K562 (cell line): ENCODE measurements at regions not wholly inside any gene's neighbourhood (a gene's known extent, or its start where the extent isn't known, plus 50 kb on each side); places are given as distances from the start of the nearest gene placed in this dataset.

Experiments used
- ATAC-seq: fragments of 200-7000 bp; cut with Tn5 transposase; 3 replicates; pipeline ENCODE4 v1.9.1; 2020; ENCODE audit warnings: moderate library complexity
- BruUV-seq: library from RNA; stranded (reverse); fragments of 400-500 nt; replicated peaks from 2 replicates; lab custom pipeline; 2021; lab: Mats Ljungman, UMichigan
- CTCF ChIA-PET: fragments of 300-600 bp; formaldehyde crosslinking; extraction: SDS; loops from one replicate; lab custom pipeline; 2021; ENCODE audit warnings: low intra/inter-chr PET ratio; lab: Yijun Ruan, JAX
- POLR2A ChIA-PET: fragments of 300-600, 350-650 bp; sonication (Branson Sonifier 250); formaldehyde crosslinking; extraction: SDS; loops from one replicate; lab custom pipeline; 2021; ENCODE audit warnings: antibody characterized with exemption, inconsistent platforms; lab: Yijun Ruan, JAX
- DNase-seq, 4 experiments: peaks; one replicate each; pipeline versions ENCODE4 v3.0.0 to v3.0.0-alpha.2; 2011 to 2018; ENCODE audit warnings: low spot score in 3 of 4, mixed read lengths in 3 of 4; ENCODE audit errors: extremely low read depth in 1 of 4
- FAIRE-seq: peaks from 2 replicates; lab custom pipeline; 2011; peaks lifted over from hg19 to GRCh38; lab: Jason Lieb, UNC
- H2AFZ ChIP-seq: 2 replicates; pipeline ENCODE4 v1.6.0; 2011; ENCODE audit warnings: low read depth, low read length, control low read depth, inconsistent platforms
- H3K27ac ChIP-seq: fragments of 200-600 bp; 3 replicates; pipeline ENCODE4 v1.8.0; 2011; ENCODE audit warnings: low read depth, mild to moderate bottlenecking, control low read depth, inconsistent platforms, low read length, moderate library complexity, mixed read lengths; ENCODE audit errors: extremely low read depth
- H3K27me3 ChIP-seq, 2 experiments: fragments of 300-600 bp in 1 of 2; 2 replicates in 1 of 2; 3 replicates in 1 of 2; pipeline versions ENCODE4 v1.6.0 to v1.8.0; 2011; ENCODE audit warnings: inconsistent platforms in 2 of 2, low read length in 2 of 2, mild to moderate bottlenecking in 1 of 2, mixed read lengths in 1 of 2, moderate library complexity in 1 of 2; ENCODE audit not compliant: control insufficient read depth in 2 of 2, insufficient read depth in 2 of 2
- H3K36me3 ChIP-seq: fragments of 300-600 bp; 3 replicates; pipeline ENCODE4 v1.8.0; 2011; ENCODE audit warnings: mild to moderate bottlenecking, low read length, inconsistent platforms; ENCODE audit not compliant: control insufficient read depth, insufficient read depth
- H3K4me1 ChIP-seq, 2 experiments: fragments of 200-600 bp in 1 of 2; replicated peaks in 1 of 2; 2 replicates in 1 of 2; 3 replicates in 1 of 2; pipeline versions ENCODE4 v1.5.1 to v1.8.0; 2011; ENCODE audit warnings: inconsistent platforms in 2 of 2, low read length in 2 of 2, mild to moderate bottlenecking in 1 of 2, mixed read lengths in 1 of 2, moderate library complexity in 1 of 2; ENCODE audit not compliant: control insufficient read depth in 2 of 2, insufficient read depth in 2 of 2
- H3K4me2 ChIP-seq: 2 replicates; pipeline ENCODE4 v1.6.1; 2011; ENCODE audit warnings: low read length, control low read depth, inconsistent platforms, mixed read lengths; ENCODE audit not compliant: insufficient read depth
- H3K4me3 ChIP-seq: fragments of 200-600 bp; sonication (generic), shearing (Covaris generic); 2 replicates; pipeline ENCODE4 v1.5.1; 2016; ENCODE audit warnings: control low read depth, inconsistent platforms
- H3K79me2 ChIP-seq: fragments of 200-600 bp; 3 replicates; pipeline ENCODE4 v1.8.0; 2011; ENCODE audit warnings: low read length, inconsistent platforms; ENCODE audit not compliant: control insufficient read depth, insufficient read depth
- H3K9ac ChIP-seq, 2 experiments: 2 replicates each; pipeline versions ENCODE4 v1.6.0 to v1.6.1; 2011; ENCODE audit warnings: low read depth in 2 of 2, low read length in 2 of 2, control low read depth in 1 of 2, inconsistent platforms in 1 of 2, mild to moderate bottlenecking in 1 of 2, mixed read lengths in 1 of 2; ENCODE audit not compliant: insufficient read depth in 1 of 2
- H3K9me1 ChIP-seq: one replicate; pipeline ENCODE4 v1.6.0; 2011; ENCODE audit warnings: inconsistent platforms, mild to moderate bottlenecking, low read length, moderate library complexity; ENCODE audit not compliant: control insufficient read depth, insufficient read depth
- H3K9me3 ChIP-seq: replicated peaks from 2 replicates; pipeline ENCODE4 v1.5.1; 2011; ENCODE audit warnings: low read depth, low read length, inconsistent platforms; ENCODE audit not compliant: control insufficient read depth, insufficient read depth
- H4K20me1 ChIP-seq: replicated peaks from 2 replicates; pipeline ENCODE4 v1.6.1; 2011; ENCODE audit warnings: low read length, inconsistent platforms, mixed read lengths; ENCODE audit not compliant: control insufficient read depth, insufficient read depth
- ARID1B ChIP-seq: fragments of 450-650 bp; IDR thresholded peaks from 2 replicates; pipeline ENCODE4 v1.6.1; 2016; ENCODE audit warnings: antibody characterized with exemption, mild to moderate bottlenecking, inconsistent platforms
- ASH1L ChIP-seq: fragments of 450-650 bp; IDR thresholded peaks from 2 replicates; pipeline ENCODE4 v1.6.1; 2018; ENCODE audit warnings: borderline replicate concordance, mild to moderate bottlenecking, low read depth; ENCODE audit not compliant: partially characterized antibody
- CCNT2 ChIP-seq: IDR thresholded peaks from 2 replicates; pipeline ENCODE4 v1.6.1; 2011; ENCODE audit warnings: borderline replicate concordance, low read depth, mild to moderate bottlenecking, moderate library complexity, mixed read lengths, low read length; ENCODE audit not compliant: insufficient read length; ENCODE audit errors: extremely low read depth
- CHD2 ChIP-seq: IDR thresholded peaks from 2 replicates; pipeline ENCODE4 v1.6.1; 2011; ENCODE audit warnings: low read depth, low read length
- ESRRB ChIP-seq: fragments of 250-450 bp; sonication (Bioruptor Pico); IDR thresholded peaks from 2 replicates; pipeline ENCODE4 v1.5.0; 2020; ENCODE audit warnings: mild to moderate bottlenecking, moderate library complexity, borderline replicate concordance
- GTF2E2 ChIP-seq: fragments of 200-800 bp; sonication (Bioruptor generic); IDR thresholded peaks from 2 replicates; pipeline ENCODE4 v1.6.1; 2016; ENCODE audit warnings: missing genetic modification characterization, missing compliant biosample characterization
- HNRNPLL ChIP-seq: fragments of 200-400 bp; formaldehyde crosslinking; IDR thresholded peaks from 2 replicates; pipeline ENCODE4 v1.6.1; 2017; ENCODE audit warnings: low read length, low read depth, mild to moderate bottlenecking; ENCODE audit not compliant: poor library complexity, severe bottlenecking
- NUFIP1 ChIP-seq: fragments of 450-650 bp; IDR thresholded peaks from 2 replicates; pipeline ENCODE4 v1.6.1; 2018; ENCODE audit not compliant: partially characterized antibody
- ZNF274 ChIP-seq: IDR thresholded peaks from 2 replicates; pipeline ENCODE4 v1.6.1; 2011; ENCODE audit warnings: low read depth, mild to moderate bottlenecking, low read length, moderate library complexity, borderline replicate concordance
- ZNF707 ChIP-seq: fragments of 250-450 bp; sonication (Bioruptor Pico); conservative IDR thresholded peaks from 2 replicates; pipeline ENCODE4 v1.8.0; 2022; ENCODE audit warnings: inconsistent platforms, mild to moderate bottlenecking, moderate library complexity
- ZNF76 ChIP-seq: fragments of 250-450 bp; sonication (Bioruptor Pico); IDR thresholded peaks from 2 replicates; pipeline ENCODE4 v1.4.0; 2020; ENCODE audit warnings: mild to moderate bottlenecking, moderate library complexity, borderline replicate concordance
- WGBS: fragments of 100-300 bp; shearing (Covaris generic); methylation state at CpG from one replicate; pipeline ENCODE4 v1.1.6; 2016; ENCODE audit warnings: low coverage, mixed read lengths; ENCODE audit not compliant: insufficient coverage; ENCODE audit errors: missing lambda C conversion rate; 5-methylcytosine and 5-hydroxymethylcytosine counted together
- in situ Hi-C: fragments of 300-500 bp; cut with MboI; formaldehyde crosslinking; loops from 4 replicates; pipeline ENCODE4 v1.15.0; 2018; ENCODE audit warnings: inconsistent platforms, mixed read lengths
- intact Hi-C: fragments of 100-400 bp; cut with micrococcal nuclease; formaldehyde crosslinking; loops from 2 replicates; pipeline ENCODE4 v1.14.2; 2022
- TF ChIP-seq, protein P1 (sequence below): fragments of 450-650 bp; IDR thresholded peaks from 2 replicates; pipeline ENCODE4 v1.6.1; 2016; ENCODE audit warnings: low read depth
- TF ChIP-seq, protein P2 (sequence below): fragments of 250-450 bp; sonication (Bioruptor Pico); IDR thresholded peaks from 2 replicates; pipeline ENCODE4 v1.9.0; 2021; ENCODE audit warnings: mild to moderate bottlenecking

GRCh38 chr4:189069772-189070171 is 870.9 kb upstream of the FRG1 start:
- WGBS, result 7% methylated on average over 1 of the region's 1 CpG
- no peak overlapping the region for H3K4me3 ChIP-seq
- no peaks in the 10 kb centered on the region for H3K27me3 ChIP-seq
- H3K4me2 ChIP-seq, result no peak overlapping the region
- intact Hi-C loops, result no loop called here
- H2AFZ ChIP-seq, result no peak overlapping the region
- H3K79me2 ChIP-seq, result no peaks in the 10 kb centered on the region
- FAIRE-seq (no peak), ATAC-seq (no peak), DNase-seq (no peak)
- POLR2A ChIA-PET, result no interaction called here
- H3K27ac ChIP-seq, result no peak overlapping the region
- in situ Hi-C loops, result no loop called here
- H4K20me1 ChIP-seq, result no peaks in the 10 kb centered on the region
- no peaks in the 10 kb centered on the region for H3K9me1 ChIP-seq
- H3K4me1 ChIP-seq, result no peaks in the 10 kb centered on the region
- CTCF ChIA-PET, result no interaction called here
- TF ChIP-seq ZNF76 (CRISPR knock-in tag), result no peak
- TF ChIP-seq, protein P1, sequence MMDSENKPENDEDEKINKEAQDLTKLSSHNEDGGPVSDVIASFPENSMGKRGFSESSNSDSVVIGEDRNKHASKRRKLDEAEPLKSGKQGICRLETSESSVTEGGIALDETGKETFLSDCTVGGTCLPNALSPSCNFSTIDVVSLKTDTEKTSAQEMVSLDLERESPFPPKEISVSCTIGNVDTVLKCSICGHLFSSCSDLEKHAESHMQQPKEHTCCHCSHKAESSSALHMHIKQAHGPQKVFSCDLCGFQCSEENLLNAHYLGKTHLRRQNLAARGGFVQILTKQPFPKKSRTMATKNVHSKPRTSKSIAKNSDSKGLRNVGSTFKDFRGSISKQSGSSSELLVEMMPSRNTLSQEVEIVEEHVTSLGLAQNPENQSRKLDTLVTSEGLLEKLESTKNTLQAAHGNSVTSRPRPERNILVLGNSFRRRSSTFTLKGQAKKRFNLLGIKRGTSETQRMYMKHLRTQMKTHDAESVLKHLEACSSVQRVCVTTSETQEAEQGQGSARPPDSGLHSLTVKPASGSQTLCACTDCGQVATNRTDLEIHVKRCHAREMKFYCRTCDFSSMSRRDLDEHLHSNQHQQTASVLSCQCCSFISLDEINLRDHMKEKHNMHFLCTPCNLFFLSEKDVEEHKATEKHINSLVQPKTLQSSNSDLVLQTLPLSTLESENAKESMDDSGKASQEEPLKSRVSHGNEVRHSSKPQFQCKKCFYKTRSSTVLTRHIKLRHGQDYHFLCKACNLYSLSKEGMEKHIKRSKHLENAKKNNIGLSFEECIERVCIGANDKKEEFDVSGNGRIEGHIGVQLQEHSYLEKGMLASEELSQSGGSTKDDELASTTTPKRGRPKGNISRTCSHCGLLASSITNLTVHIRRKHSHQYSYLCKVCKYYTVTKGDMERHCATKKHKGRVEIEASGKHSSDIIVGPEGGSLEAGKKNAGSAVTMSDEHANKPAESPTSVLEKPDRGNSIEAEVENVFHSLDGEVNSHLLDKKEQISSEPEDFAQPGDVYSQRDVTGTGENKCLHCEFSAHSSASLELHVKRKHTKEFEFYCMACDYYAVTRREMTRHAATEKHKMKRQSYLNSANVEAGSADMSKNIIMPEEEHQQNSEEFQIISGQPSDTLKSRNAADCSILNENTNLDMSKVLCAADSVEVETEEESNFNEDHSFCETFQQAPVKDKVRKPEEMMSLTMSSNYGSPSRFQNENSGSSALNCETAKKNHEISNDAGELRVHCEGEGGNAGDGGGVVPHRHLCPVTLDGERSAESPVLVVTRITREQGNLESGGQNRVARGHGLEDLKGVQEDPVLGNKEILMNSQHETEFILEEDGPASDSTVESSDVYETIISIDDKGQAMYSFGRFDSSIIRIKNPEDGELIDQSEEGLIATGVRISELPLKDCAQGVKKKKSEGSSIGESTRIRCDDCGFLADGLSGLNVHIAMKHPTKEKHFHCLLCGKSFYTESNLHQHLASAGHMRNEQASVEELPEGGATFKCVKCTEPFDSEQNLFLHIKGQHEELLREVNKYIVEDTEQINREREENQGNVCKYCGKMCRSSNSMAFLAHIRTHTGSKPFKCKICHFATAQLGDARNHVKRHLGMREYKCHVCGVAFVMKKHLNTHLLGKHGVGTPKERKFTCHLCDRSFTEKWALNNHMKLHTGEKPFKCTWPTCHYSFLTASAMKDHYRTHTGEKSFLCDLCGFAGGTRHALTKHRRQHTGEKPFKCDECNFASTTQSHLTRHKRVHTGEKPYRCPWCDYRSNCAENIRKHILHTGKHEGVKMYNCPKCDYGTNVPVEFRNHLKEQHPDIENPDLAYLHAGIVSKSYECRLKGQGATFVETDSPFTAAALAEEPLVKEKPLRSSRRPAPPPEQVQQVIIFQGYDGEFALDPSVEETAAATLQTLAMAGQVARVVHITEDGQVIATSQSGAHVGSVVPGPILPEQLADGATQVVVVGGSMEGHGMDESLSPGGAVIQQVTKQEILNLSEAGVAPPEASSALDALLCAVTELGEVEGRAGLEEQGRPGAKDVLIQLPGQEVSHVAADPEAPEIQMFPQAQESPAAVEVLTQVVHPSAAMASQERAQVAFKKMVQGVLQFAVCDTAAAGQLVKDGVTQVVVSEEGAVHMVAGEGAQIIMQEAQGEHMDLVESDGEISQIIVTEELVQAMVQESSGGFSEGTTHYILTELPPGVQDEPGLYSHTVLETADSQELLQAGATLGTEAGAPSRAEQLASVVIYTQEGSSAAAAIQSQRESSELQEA, result no peak
- TF ChIP-seq ARID1B, result no peak
- TF ChIP-seq CHD2, result no peak
- TF ChIP-seq NUFIP1, result no peak
- TF ChIP-seq, protein P2, sequence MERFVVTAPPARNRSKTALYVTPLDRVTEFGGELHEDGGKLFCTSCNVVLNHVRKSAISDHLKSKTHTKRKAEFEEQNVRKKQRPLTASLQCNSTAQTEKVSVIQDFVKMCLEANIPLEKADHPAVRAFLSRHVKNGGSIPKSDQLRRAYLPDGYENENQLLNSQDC (CRISPR knock-in tag), result no peak
- no peak for TF ChIP-seq ZNF274
- TF ChIP-seq ZNF707 (CRISPR knock-in tag), result no peak
- no peak for TF ChIP-seq HNRNPLL
- no peak for TF ChIP-seq GTF2E2 (tag)
- no peak for TF ChIP-seq ASH1L
- TF ChIP-seq CCNT2, result no peak
- no peak for TF ChIP-seq ESRRB (CRISPR knock-in tag)
- no peaks in the 10 kb centered on the region for H3K36me3 ChIP-seq
- no peak overlapping the region for H3K9ac ChIP-seq
- BruUV-seq, result no TSS peak
- H3K9me3 ChIP-seq, result peaks cover 2% of the 10 kb centered on the region
